ENCODE measurements at regions not wholly inside any gene's neighbourhood (a gene's known extent, or its start where the extent isn't known, plus 50 kb on each side); places are given as distances from the start of the nearest gene placed in this dataset.

- Mint-ChIP-seq H3K36me3 (ENCODE audit: low read depth, unreplicated experiment) (no peaks in the 10 kb centered on the region), H3K4me3 (ENCODE audit: unreplicated experiment) (no peak overlapping the region), H3K27ac (ENCODE audit: unreplicated experiment) (no peak overlapping the region), H3K27me3 (ENCODE audit: unreplicated experiment) (no peaks in the 10 kb centered on the region), H3K4me1 (ENCODE audit: unreplicated experiment) (no peaks in the 10 kb centered on the region), H3K9me3 (ENCODE audit: unreplicated experiment) (no peaks in the 10 kb centered on the region)
- TF ChIP-seq, protein P1, sequence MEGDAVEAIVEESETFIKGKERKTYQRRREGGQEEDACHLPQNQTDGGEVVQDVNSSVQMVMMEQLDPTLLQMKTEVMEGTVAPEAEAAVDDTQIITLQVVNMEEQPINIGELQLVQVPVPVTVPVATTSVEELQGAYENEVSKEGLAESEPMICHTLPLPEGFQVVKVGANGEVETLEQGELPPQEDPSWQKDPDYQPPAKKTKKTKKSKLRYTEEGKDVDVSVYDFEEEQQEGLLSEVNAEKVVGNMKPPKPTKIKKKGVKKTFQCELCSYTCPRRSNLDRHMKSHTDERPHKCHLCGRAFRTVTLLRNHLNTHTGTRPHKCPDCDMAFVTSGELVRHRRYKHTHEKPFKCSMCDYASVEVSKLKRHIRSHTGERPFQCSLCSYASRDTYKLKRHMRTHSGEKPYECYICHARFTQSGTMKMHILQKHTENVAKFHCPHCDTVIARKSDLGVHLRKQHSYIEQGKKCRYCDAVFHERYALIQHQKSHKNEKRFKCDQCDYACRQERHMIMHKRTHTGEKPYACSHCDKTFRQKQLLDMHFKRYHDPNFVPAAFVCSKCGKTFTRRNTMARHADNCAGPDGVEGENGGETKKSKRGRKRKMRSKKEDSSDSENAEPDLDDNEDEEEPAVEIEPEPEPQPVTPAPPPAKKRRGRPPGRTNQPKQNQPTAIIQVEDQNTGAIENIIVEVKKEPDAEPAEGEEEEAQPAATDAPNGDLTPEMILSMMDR (IDR thresholded peaks at IDR 0.05; ENCODE audit: unreplicated experiment), result no peak
- no peak for DNase-seq (ENCODE audit: low spot score)
Observed at GRCh38 chr5:147156012-147156411, 78.8 kb upstream of the STK32A start.

GRCh38 chr5:147160902-147161700 is 73.7 kb upstream of the STK32A start:
- Mint-ChIP-seq H3K36me3 (ENCODE audit: low read depth, unreplicated experiment) (no peaks in the 10 kb centered on the region), H3K9me3 (ENCODE audit: unreplicated experiment) (no peaks in the 10 kb centered on the region), H3K27ac (ENCODE audit: unreplicated experiment) (no peak overlapping the region), H3K4me1 (ENCODE audit: unreplicated experiment) (no peaks in the 10 kb centered on the region), H3K4me3 (ENCODE audit: unreplicated experiment) (no peak overlapping the region), H3K27me3 (ENCODE audit: unreplicated experiment) (no peaks in the 10 kb centered on the region)
- TF ChIP-seq, protein P1 (IDR thresholded peaks at IDR 0.05; ENCODE audit: unreplicated experiment), result no peak
- DNase-seq (ENCODE audit: low spot score), result no peak

GRCh38 chr5:147162740-147163139 is 72.1 kb upstream of the STK32A start:
- H3K4me3 Mint-ChIP-seq (ENCODE audit: unreplicated experiment), result no peak overlapping the region
- TF ChIP-seq, protein P1 (IDR thresholded peaks at IDR 0.05; ENCODE audit: unreplicated experiment), result no peak
- H3K27ac Mint-ChIP-seq (ENCODE audit: unreplicated experiment), result no peak overlapping the region
- DNase-seq (ENCODE audit: low spot score), result no peak
- no peaks in the 10 kb centered on the region for H3K27me3 Mint-ChIP-seq (ENCODE audit: unreplicated experiment)
- H3K9me3 Mint-ChIP-seq (ENCODE audit: unreplicated experiment), result no peaks in the 10 kb centered on the region
- no peaks in the 10 kb centered on the region for H3K4me1 Mint-ChIP-seq (ENCODE audit: unreplicated experiment)
- H3K36me3 Mint-ChIP-seq (ENCODE audit: low read depth, unreplicated experiment), result no peaks in the 10 kb centered on the region

DNA sequence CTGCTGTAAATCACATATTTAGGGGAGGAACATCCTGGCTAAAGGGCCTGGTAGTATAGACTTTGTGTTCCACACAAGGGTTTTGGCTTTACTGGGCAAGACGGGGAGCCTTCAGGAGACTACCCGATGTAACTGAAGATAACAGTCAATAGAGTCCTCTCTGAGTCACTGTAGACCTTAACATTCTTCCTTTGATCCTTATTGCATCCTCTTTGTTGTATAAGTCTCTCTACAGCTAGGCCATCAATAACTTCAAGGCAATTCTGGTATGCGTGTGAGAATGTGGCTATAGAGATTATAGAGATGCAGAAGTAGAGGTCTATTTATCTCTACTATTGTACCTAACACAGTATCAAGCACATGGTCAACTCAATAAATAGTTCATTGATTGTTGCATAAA is 67.3 kb upstream of the STK32A start:
- H3K27me3 Mint-ChIP-seq (ENCODE audit: unreplicated experiment), result no peaks in the 10 kb centered on the region
- H3K36me3 Mint-ChIP-seq (ENCODE audit: low read depth, unreplicated experiment), result no peaks in the 10 kb centered on the region
- H3K4me1 Mint-ChIP-seq (ENCODE audit: unreplicated experiment), result no peaks in the 10 kb centered on the region
- no peak for DNase-seq (ENCODE audit: low spot score)
- H3K4me3 Mint-ChIP-seq (ENCODE audit: unreplicated experiment), result no peak overlapping the region
- H3K9me3 Mint-ChIP-seq (ENCODE audit: unreplicated experiment), result no peaks in the 10 kb centered on the region
- TF ChIP-seq, protein P1 (IDR thresholded peaks at IDR 0.05; ENCODE audit: unreplicated experiment), result no peak
- H3K27ac Mint-ChIP-seq (ENCODE audit: unreplicated experiment), result no peak overlapping the region

- H3K4me1 Mint-ChIP-seq (ENCODE audit: unreplicated experiment), result no peaks in the 10 kb centered on the region
- TF ChIP-seq, protein P1 (IDR thresholded peaks at IDR 0.05; ENCODE audit: unreplicated experiment), result no peak
- H3K4me3 Mint-ChIP-seq (ENCODE audit: unreplicated experiment), result no peak overlapping the region
- no peaks in the 10 kb centered on the region for H3K27me3 Mint-ChIP-seq (ENCODE audit: unreplicated experiment)
- no peak overlapping the region for H3K27ac Mint-ChIP-seq (ENCODE audit: unreplicated experiment)
- H3K9me3 Mint-ChIP-seq (ENCODE audit: unreplicated experiment), result no peaks in the 10 kb centered on the region
- no peak for DNase-seq (ENCODE audit: low spot score)
- no peaks in the 10 kb centered on the region for H3K36me3 Mint-ChIP-seq (ENCODE audit: low read depth, unreplicated experiment)
Observed at GRCh38 chr5:147168578-147169327, 66.1 kb upstream of the STK32A start.

Measured in endothelial cell (in vitro differentiated cells).